ENCODE measurements at regions not wholly inside any gene's neighbourhood (a gene's known extent, or its start where the extent isn't known, plus 50 kb on each side); places are given as distances from the start of the nearest gene placed in this dataset.

DNA sequence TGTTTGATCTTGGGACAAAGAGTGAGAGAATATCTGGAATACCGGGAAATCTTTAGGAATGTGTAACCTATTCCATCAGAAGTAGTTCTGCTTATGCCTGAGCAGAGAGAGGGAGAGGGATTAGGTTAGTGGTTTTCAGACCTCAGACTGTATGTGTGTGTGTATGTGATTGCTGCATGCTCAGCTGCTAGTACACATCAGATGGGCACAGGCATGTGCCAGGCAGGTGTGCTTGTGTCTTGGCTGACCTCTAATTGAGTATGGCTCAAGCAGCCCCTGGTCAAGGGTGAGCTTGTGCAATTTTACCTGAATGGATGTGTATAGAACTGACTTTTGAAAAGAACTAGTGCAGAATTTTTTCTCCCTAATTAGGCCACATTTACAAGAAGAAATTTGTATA lies 91.2 kb downstream of the INSIG2 start:
- DNase-seq (ENCODE audit: low spot score in 2 of 2, unreplicated experiment in 2 of 2): no peak
- Mint-ChIP-seq H3K9me3 (no peaks in the 10 kb centered on the region), H3K4me1 (peaks cover 14% of the 10 kb centered on the region), H3K4me3 (no peak overlapping the region), H3K27me3 (ENCODE audit: low read depth) (peaks cover 58% of the 10 kb centered on the region), H3K27ac (no peak overlapping the region), H3K36me3 (no peaks in the 10 kb centered on the region)
- TF ChIP-seq, protein P1, sequence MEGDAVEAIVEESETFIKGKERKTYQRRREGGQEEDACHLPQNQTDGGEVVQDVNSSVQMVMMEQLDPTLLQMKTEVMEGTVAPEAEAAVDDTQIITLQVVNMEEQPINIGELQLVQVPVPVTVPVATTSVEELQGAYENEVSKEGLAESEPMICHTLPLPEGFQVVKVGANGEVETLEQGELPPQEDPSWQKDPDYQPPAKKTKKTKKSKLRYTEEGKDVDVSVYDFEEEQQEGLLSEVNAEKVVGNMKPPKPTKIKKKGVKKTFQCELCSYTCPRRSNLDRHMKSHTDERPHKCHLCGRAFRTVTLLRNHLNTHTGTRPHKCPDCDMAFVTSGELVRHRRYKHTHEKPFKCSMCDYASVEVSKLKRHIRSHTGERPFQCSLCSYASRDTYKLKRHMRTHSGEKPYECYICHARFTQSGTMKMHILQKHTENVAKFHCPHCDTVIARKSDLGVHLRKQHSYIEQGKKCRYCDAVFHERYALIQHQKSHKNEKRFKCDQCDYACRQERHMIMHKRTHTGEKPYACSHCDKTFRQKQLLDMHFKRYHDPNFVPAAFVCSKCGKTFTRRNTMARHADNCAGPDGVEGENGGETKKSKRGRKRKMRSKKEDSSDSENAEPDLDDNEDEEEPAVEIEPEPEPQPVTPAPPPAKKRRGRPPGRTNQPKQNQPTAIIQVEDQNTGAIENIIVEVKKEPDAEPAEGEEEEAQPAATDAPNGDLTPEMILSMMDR (IDR thresholded peaks at IDR 0.05; ENCODE audit: unreplicated experiment): no peak

DNA sequence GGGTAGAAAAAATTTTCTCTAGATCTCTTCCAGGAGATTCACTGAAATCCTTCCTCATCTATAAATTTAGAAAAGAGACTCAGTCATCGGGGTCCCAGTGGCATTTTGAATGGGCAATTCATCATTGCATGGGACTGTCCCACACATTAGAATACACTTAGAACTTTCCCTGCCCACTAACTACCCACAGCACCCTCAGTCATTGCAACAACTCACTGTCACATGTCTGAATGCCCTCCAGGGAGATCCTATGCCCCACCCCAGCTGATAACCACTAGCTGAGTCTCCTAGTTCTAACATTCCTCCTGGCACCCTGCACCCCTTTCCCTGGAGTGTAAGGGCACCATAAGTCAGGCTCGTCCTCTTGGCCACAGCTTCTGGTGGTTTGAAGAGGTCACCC lies 89.6 kb downstream of the INSIG2 start:
- Mint-ChIP-seq H3K4me1 (peaks cover 7% of the 10 kb centered on the region), H3K9me3 (no peaks in the 10 kb centered on the region), H3K27me3 (ENCODE audit: low read depth) (peaks cover 66% of the 10 kb centered on the region), H3K4me3 (no peak overlapping the region), H3K36me3 (no peaks in the 10 kb centered on the region), H3K27ac (no peak overlapping the region)
- TF ChIP-seq, protein P1 (IDR thresholded peaks at IDR 0.05; ENCODE audit: unreplicated experiment): no peak
- DNase-seq (ENCODE audit: low spot score in 2 of 2, unreplicated experiment in 2 of 2): no peak

DNA sequence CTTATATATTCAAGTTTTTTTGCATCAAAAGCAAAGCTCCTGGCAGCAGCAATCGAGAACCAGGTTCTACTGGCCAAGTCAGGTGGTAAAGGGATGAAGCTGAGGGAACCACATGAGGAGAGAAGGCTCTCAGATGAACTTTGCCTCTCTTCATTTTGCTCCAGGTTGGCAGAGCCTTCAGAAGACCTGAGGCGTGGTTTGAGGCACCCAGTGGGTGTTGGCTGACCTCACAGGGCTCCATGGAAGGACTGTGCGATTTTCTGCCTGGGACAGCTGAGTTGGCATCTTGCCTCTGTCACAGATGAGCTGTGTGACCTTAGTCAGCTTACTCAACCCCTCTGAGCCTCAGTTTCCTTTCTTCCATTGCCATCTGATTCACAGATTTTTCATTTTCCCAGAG lies 89.0 kb downstream of the INSIG2 start:
- Mint-ChIP-seq H3K4me3 (no peak overlapping the region), H3K27ac (no peak overlapping the region), H3K9me3 (no peaks in the 10 kb centered on the region), H3K4me1 (peaks cover 5% of the 10 kb centered on the region), H3K27me3 (ENCODE audit: low read depth) (peaks cover 66% of the 10 kb centered on the region), H3K36me3 (no peaks in the 10 kb centered on the region)
- TF ChIP-seq, protein P1 (IDR thresholded peaks at IDR 0.05; ENCODE audit: unreplicated experiment): no peak
- no peak for DNase-seq (ENCODE audit: low spot score in 2 of 2, unreplicated experiment in 2 of 2)

DNA sequence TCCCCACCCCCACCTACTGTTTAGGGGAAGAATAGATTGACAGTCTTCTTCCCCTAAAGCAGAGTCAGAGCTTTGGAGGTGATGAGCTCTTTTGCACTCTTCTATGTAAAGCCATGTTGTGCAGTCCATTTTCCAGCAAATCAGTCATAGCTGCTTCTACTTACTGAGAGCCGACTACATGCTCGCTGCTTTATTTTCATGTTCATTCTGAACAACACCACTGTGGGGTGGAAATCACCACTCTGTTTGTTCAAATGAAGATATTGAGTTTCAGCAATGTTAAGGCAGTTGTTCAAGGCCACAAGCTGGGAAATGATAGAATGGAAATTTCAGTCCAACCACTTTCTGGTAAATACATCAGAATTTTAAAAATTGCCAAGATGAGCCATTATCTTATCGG lies 88.3 kb downstream of the INSIG2 start:
- Mint-ChIP-seq H3K4me3 (no peak overlapping the region), H3K4me1 (peaks cover 5% of the 10 kb centered on the region), H3K9me3 (no peaks in the 10 kb centered on the region), H3K36me3 (no peaks in the 10 kb centered on the region), H3K27ac (no peak overlapping the region), H3K27me3 (ENCODE audit: low read depth) (peaks cover 66% of the 10 kb centered on the region)
- TF ChIP-seq, protein P1 (IDR thresholded peaks at IDR 0.05; ENCODE audit: unreplicated experiment): no peak
- DNase-seq (ENCODE audit: low spot score in 2 of 2, unreplicated experiment in 2 of 2): no peak

DNA sequence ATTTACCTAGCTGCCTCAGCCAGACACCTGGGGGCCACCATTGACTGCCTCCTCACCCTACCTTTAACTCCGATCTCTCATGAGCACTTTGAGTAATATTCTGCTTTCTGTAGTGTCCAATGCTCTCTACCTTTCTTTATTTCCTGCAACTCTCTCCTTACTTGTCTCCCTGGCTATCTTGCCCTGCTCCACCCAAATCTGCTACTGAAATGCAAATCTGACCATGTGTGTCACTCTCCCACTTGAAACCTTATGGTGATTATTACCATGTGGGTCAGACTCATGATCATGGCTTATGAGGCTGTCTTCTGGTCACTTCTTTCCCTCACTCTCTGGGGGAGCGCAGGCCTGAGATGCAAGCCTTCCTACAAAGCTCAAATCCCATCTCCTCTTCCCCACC lies 83.3 kb downstream of the INSIG2 start:
- H3K27ac Mint-ChIP-seq: no peak overlapping the region
- peaks cover 13% of the 10 kb centered on the region for H3K4me1 Mint-ChIP-seq
- no peak overlapping the region for H3K4me3 Mint-ChIP-seq
- DNase-seq (ENCODE audit: low spot score in 2 of 2, unreplicated experiment in 2 of 2): no peak
- H3K36me3 Mint-ChIP-seq: no peaks in the 10 kb centered on the region
- no peaks in the 10 kb centered on the region for H3K9me3 Mint-ChIP-seq
- H3K27me3 Mint-ChIP-seq (ENCODE audit: low read depth): peaks cover 20% of the 10 kb centered on the region
- TF ChIP-seq, protein P1 (IDR thresholded peaks at IDR 0.05; ENCODE audit: unreplicated experiment): no peak

DNA sequence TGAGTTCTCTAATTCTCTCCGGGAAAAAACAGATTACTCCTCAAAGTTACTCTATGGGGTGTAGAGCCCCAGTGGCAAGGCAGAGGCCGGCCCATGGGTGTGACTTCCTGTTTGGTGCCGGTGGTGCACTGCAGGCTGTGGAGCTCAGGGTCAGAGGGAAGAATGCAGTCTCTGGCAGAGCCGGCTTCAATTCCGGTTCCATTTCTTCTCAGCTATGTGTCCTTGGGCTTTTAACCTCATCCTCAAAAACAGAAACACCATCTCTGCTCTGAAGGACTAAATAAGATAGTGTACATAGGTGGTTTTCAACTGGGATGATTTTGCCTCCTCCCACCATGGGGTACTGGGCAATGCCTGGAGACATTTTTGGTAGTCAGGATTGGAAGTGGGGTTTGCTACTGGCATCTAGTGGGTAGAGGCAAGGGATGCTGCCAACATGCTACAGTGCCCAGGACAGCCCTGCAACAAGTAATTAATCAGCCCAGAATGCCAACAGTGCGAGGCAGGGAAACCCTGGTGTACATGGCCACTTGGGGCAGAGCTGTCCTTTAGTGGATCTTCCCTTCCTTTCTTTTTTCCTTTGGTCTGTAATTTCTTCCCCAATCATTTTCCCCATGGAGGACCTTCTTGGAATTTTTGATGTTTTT lies 81.2 kb downstream of the INSIG2 start:
- peaks cover 10% of the 10 kb centered on the region for H3K4me1 Mint-ChIP-seq
- H3K27me3 Mint-ChIP-seq (ENCODE audit: low read depth): peaks cover 8% of the 10 kb centered on the region
- no peak for DNase-seq (ENCODE audit: low spot score in 2 of 2, unreplicated experiment in 2 of 2)
- TF ChIP-seq, protein P1 (IDR thresholded peaks at IDR 0.05; ENCODE audit: unreplicated experiment): no peak
- H3K9me3 Mint-ChIP-seq: peaks cover 10% of the 10 kb centered on the region
- no peak overlapping the region for H3K4me3 Mint-ChIP-seq
- no peak overlapping the region for H3K27ac Mint-ChIP-seq
- H3K36me3 Mint-ChIP-seq: no peaks in the 10 kb centered on the region

Measured in mesothelial cell of epicardium (in vitro differentiated cells).